WTC11 (cell line): ENCODE measurements at regions not wholly inside any gene's neighbourhood (a gene's known extent, or its start where the extent isn't known, plus 50 kb on each side); places are given as distances from the start of the nearest gene placed in this dataset.

ENCODE experiments used
- ATAC-seq: fragments of 200-7000 bp; cut with Tn5 transposase; 2 replicates; pipeline ENCODE4 v1.10.0; 2021; ENCODE audit warnings: mild to moderate bottlenecking, moderate library complexity
- CTCF ChIA-PET: fragments of 300-600 bp; sonication (Branson Sonifier 250); formaldehyde crosslinking; loops from one replicate; lab custom pipeline; 2021; ENCODE audit warnings: antibody characterized with exemption; lab: Charles Lee
- POLR2A ChIA-PET: fragments of 350-600 bp; sonication (Branson Sonifier 250); formaldehyde crosslinking; loops from one replicate; lab custom pipeline; 2021; ENCODE audit warnings: antibody characterized with exemption; lab: Charles Lee
- DNase-seq: peaks from one replicate; pipeline ENCODE4 v3.0.0; 2021; ENCODE audit warnings: low spot score
- H3K27ac Mint-ChIP-seq: 2 replicates; pipeline ENCODE4 v1.8.0; 2021; ENCODE audit warnings: mixed read lengths
- H3K27me3 Mint-ChIP-seq: 2 replicates; pipeline ENCODE4 v1.8.0; 2021; ENCODE audit warnings: low read depth, mild to moderate bottlenecking, moderate library complexity, mixed read lengths
- H3K36me3 Mint-ChIP-seq: 2 replicates; pipeline ENCODE4 v1.8.0; 2021; ENCODE audit warnings: mixed read lengths
- H3K4me1 Mint-ChIP-seq: 2 replicates; pipeline ENCODE4 v1.8.0; 2022; ENCODE audit warnings: mixed read lengths
- H3K4me3 Mint-ChIP-seq: 2 replicates; pipeline ENCODE4 v1.8.0; 2021; ENCODE audit warnings: mild to moderate bottlenecking, moderate library complexity, mixed read lengths
- H3K9me3 Mint-ChIP-seq: 2 replicates; pipeline ENCODE4 v1.8.0; 2021; ENCODE audit warnings: mixed read lengths
- AR ChIP-seq: fragments of 250-450 bp; sonication (Bioruptor Pico); IDR thresholded peaks from 2 replicates; pipeline ENCODE4 v1.9.0; 2021; ENCODE audit warnings: mild to moderate bottlenecking
- CREB1 ChIP-seq: sonication (generic); formaldehyde crosslinking; IDR thresholded peaks from 2 replicates; pipeline ENCODE4 v1.8.0; 2023; ENCODE audit warnings: mild to moderate bottlenecking, missing genetic modification reagents
- E2F1 ChIP-seq: sonication (generic); formaldehyde crosslinking; IDR thresholded peaks from 2 replicates; pipeline ENCODE4 v1.8.0; 2022; ENCODE audit warnings: mild to moderate bottlenecking, missing genetic modification reagents
- E2F5 ChIP-seq: sonication (generic); formaldehyde crosslinking; IDR thresholded peaks from 2 replicates; pipeline ENCODE4 v1.8.1; 2022; ENCODE audit warnings: mild to moderate bottlenecking, moderate library complexity, missing genetic modification reagents
- ESRRA ChIP-seq: sonication (generic); formaldehyde crosslinking; IDR thresholded peaks from 2 replicates; pipeline ENCODE4 v1.8.1; 2022; ENCODE audit warnings: mild to moderate bottlenecking, missing genetic modification reagents, borderline replicate concordance
- FOXP1 ChIP-seq: sonication (generic); formaldehyde crosslinking; IDR thresholded peaks from 2 replicates; pipeline ENCODE4 v1.8.0; 2022; ENCODE audit warnings: missing genetic modification reagents, mild to moderate bottlenecking, moderate library complexity, borderline replicate concordance
- KAT7 ChIP-seq: sonication (generic); formaldehyde crosslinking; IDR thresholded peaks from 2 replicates; pipeline ENCODE4 v1.8.1; 2023; ENCODE audit warnings: missing genetic modification reagents, mild to moderate bottlenecking, borderline replicate concordance
- SMAD3 ChIP-seq: sonication (generic); formaldehyde crosslinking; IDR thresholded peaks from 2 replicates; pipeline ENCODE4 v1.8.0; 2022; ENCODE audit warnings: missing genetic modification reagents, mild to moderate bottlenecking, borderline replicate concordance
- SMAD4 ChIP-seq: sonication (generic); formaldehyde crosslinking; IDR thresholded peaks from 2 replicates; pipeline ENCODE4 v1.8.0; 2022; ENCODE audit warnings: mild to moderate bottlenecking, missing genetic modification reagents
- SP1 ChIP-seq: sonication (generic); formaldehyde crosslinking; conservative IDR thresholded peaks from 2 replicates; pipeline ENCODE4 v1.8.1; 2022; ENCODE audit warnings: missing genetic modification reagents
- STAT6 ChIP-seq: sonication (generic); formaldehyde crosslinking; conservative IDR thresholded peaks from 2 replicates; pipeline ENCODE4 v1.8.1; 2023; ENCODE audit warnings: mild to moderate bottlenecking, low read depth, missing genetic modification reagents, moderate library complexity
- ZBTB21 ChIP-seq: sonication (generic); formaldehyde crosslinking; IDR thresholded peaks from 2 replicates; pipeline ENCODE4 v1.8.1; 2023; ENCODE audit warnings: mild to moderate bottlenecking, missing genetic modification reagents, borderline replicate concordance
- ZMAT4 ChIP-seq: fragments of 250-450 bp; sonication (Bioruptor Pico); IDR thresholded peaks from 2 replicates; pipeline ENCODE4 v1.9.0; 2021; ENCODE audit warnings: mild to moderate bottlenecking
- ZNF121 ChIP-seq: sonication (generic); formaldehyde crosslinking; IDR thresholded peaks from 2 replicates; pipeline ENCODE4 v1.8.0; 2023; ENCODE audit warnings: missing genetic modification reagents
- ZNF138 ChIP-seq: sonication (generic); formaldehyde crosslinking; conservative IDR thresholded peaks from 2 replicates; pipeline ENCODE4 v1.8.1; 2022; ENCODE audit warnings: mild to moderate bottlenecking, moderate library complexity, missing genetic modification reagents
- ZNF281 ChIP-seq: sonication (generic); formaldehyde crosslinking; IDR thresholded peaks from 2 replicates; pipeline ENCODE4 v1.8.0; 2023; ENCODE audit warnings: mild to moderate bottlenecking, missing genetic modification reagents
- ZNF317 ChIP-seq: sonication (generic); formaldehyde crosslinking; IDR thresholded peaks from 2 replicates; pipeline ENCODE4 v1.8.1; 2023; ENCODE audit warnings: low read depth, mild to moderate bottlenecking, moderate library complexity, missing genetic modification reagents, borderline replicate concordance
- ZNF396 ChIP-seq: fragments of 250-450 bp; sonication (Bioruptor Pico); IDR thresholded peaks from 2 replicates; pipeline ENCODE4 v1.8.0; 2021; ENCODE audit warnings: mild to moderate bottlenecking, moderate library complexity, borderline replicate concordance
- ZNF416 ChIP-seq: fragments of 250-450 bp; sonication (Bioruptor Pico); IDR thresholded peaks from 2 replicates; pipeline ENCODE4 v1.9.0; 2021; ENCODE audit warnings: mild to moderate bottlenecking, inconsistent platforms
- ZNF423 ChIP-seq: fragments of 250-450 bp; sonication (Bioruptor Pico); IDR thresholded peaks from 2 replicates; pipeline ENCODE4 v2.1.2; 2022; ENCODE audit warnings: mild to moderate bottlenecking, moderate library complexity

GRCh38 chr2:122077771-122078170 is 322.3 kb downstream of the TSN start:
- DNase-seq (no peak), ATAC-seq (no peak)
- CTCF ChIA-PET = no interaction called here
- H3K4me1 Mint-ChIP-seq = peaks cover 18% of the 10 kb centered on the region
- POLR2A ChIA-PET = no interaction called here
- H3K36me3 Mint-ChIP-seq = no peaks in the 10 kb centered on the region
- no peak overlapping the region for H3K27ac Mint-ChIP-seq
- H3K27me3 Mint-ChIP-seq = no peaks in the 10 kb centered on the region
- no peak for TF ChIP-seq E2F5 (CRISPR knock-in tag)
- no peak for TF ChIP-seq ZNF281 (CRISPR knock-in tag)
- TF ChIP-seq FOXP1 = no peak
- TF ChIP-seq ZNF317 (CRISPR knock-in tag) = no peak
- no peak for TF ChIP-seq SP1 (CRISPR knock-in tag)
- TF ChIP-seq ZNF121 (CRISPR knock-in tag) = no peak
- no peak for TF ChIP-seq ZNF138 (CRISPR knock-in tag)
- TF ChIP-seq AR (CRISPR knock-in tag) = no peak
- TF ChIP-seq ZNF396 (CRISPR knock-in tag) = no peak
- no peak for TF ChIP-seq CREB1
- no peak for TF ChIP-seq ZNF423 (CRISPR knock-in tag)
- no peak for TF ChIP-seq ZMAT4 (CRISPR knock-in tag)
- no peak for TF ChIP-seq ZBTB21 (CRISPR knock-in tag)
- TF ChIP-seq STAT6 = no peak
- no peak for TF ChIP-seq E2F1
- TF ChIP-seq ESRRA (CRISPR knock-in tag) = no peak
- TF ChIP-seq SMAD4 = no peak
- no peak for TF ChIP-seq ZNF416
- no peak for TF ChIP-seq KAT7
- TF ChIP-seq SMAD3 (CRISPR knock-in tag) = no peak
- no peak overlapping the region for H3K4me3 Mint-ChIP-seq
- no peaks in the 10 kb centered on the region for H3K9me3 Mint-ChIP-seq
